Keratinocyte (primary cell): ENCODE measurements at regions not wholly inside any gene's neighbourhood (a gene's known extent, or its start where the extent isn't known, plus 50 kb on each side); places are given as distances from the start of the nearest gene placed in this dataset.

Source experiments
- DNase-seq: peaks from one replicate; pipeline ENCODE4 v3.0.0-alpha.2; 2011; ENCODE audit warnings: low read depth, missing footprints, low spot score
- FAIRE-seq: peaks from 2 replicates; lab custom pipeline; 2011; peaks lifted over from hg19 to GRCh38; lab: Jason Lieb, UNC
- H2AFZ ChIP-seq: 2 replicates; pipeline ENCODE4 v1.6.0; 2012; ENCODE audit warnings: low read length, control low read depth, inconsistent platforms; ENCODE audit not compliant: control insufficient read depth
- H3K27ac ChIP-seq: 2 replicates; pipeline ENCODE4 v1.5.1; 2011; ENCODE audit warnings: low read length; ENCODE audit not compliant: control insufficient read depth, insufficient read depth
- H3K27me3 ChIP-seq: 3 replicates; pipeline ENCODE4 v1.6.0; 2011; ENCODE audit warnings: low read length; ENCODE audit not compliant: control insufficient read depth, insufficient read depth; ENCODE audit errors: extremely low read depth
- H3K36me3 ChIP-seq, 2 experiments: 2 replicates in 1 of 2; 3 replicates in 1 of 2; pipeline ENCODE4 v1.5.1; 2011; ENCODE audit warnings: low read length in 2 of 2, mild to moderate bottlenecking in 1 of 2; ENCODE audit not compliant: control insufficient read depth in 2 of 2, insufficient read depth in 2 of 2; ENCODE audit errors: extremely low read depth in 1 of 2
- H3K4me1 ChIP-seq: 3 replicates; pipeline ENCODE4 v1.5.1; 2011; ENCODE audit warnings: low read length; ENCODE audit not compliant: control insufficient read depth, insufficient read depth; ENCODE audit errors: extremely low read depth
- H3K4me2 ChIP-seq: 3 replicates; pipeline ENCODE4 v1.6.0; 2011; ENCODE audit warnings: low read depth, low read length; ENCODE audit not compliant: control insufficient read depth, insufficient read depth; ENCODE audit errors: extremely low read depth
- H3K4me3 ChIP-seq, 3 experiments: fragments of 200-600 bp in 1 of 3; sonication (generic) in 1 of 3; 2 replicates in 2 of 3; 3 replicates in 1 of 3; pipeline ENCODE4 v1.5.1; 2011 to 2016; ENCODE audit warnings: low read length in 3 of 3, mild to moderate bottlenecking in 3 of 3, control low read depth in 2 of 3, inconsistent platforms in 1 of 3, low read depth in 1 of 3, mixed read lengths in 1 of 3, mixed run types in 1 of 3, moderate library complexity in 1 of 3; ENCODE audit not compliant: control insufficient read depth in 2 of 3, insufficient read depth in 2 of 3; ENCODE audit errors: extremely low read depth in 1 of 3
- H3K79me2 ChIP-seq: 2 replicates; pipeline ENCODE4 v1.6.0; 2012; ENCODE audit warnings: low read length; ENCODE audit not compliant: control insufficient read depth, insufficient read depth
- H3K9ac ChIP-seq: 3 replicates; pipeline ENCODE4 v1.6.0; 2011; ENCODE audit warnings: low read length; ENCODE audit not compliant: control insufficient read depth, insufficient read depth; ENCODE audit errors: extremely low read depth
- H3K9me1 ChIP-seq: 3 replicates; pipeline ENCODE4 v1.6.0; 2011; ENCODE audit warnings: low read length; ENCODE audit not compliant: control insufficient read depth, insufficient read depth; ENCODE audit errors: extremely low read depth
- H3K9me3 ChIP-seq: 2 replicates; pipeline ENCODE4 v1.5.1; 2012; ENCODE audit warnings: low read depth, low read length; ENCODE audit not compliant: control insufficient read depth
- H4K20me1 ChIP-seq: 3 replicates; pipeline ENCODE4 v1.6.0; 2011; ENCODE audit warnings: low read length; ENCODE audit not compliant: control insufficient read depth, insufficient read depth; ENCODE audit errors: extremely low read depth
- CTCF ChIP-seq, 3 experiments: IDR thresholded peaks in 1 of 3; conservative IDR thresholded peaks in 1 of 3; optimal IDR thresholded peaks in 1 of 3; 2 replicates in 2 of 3; 3 replicates in 1 of 3; pipeline versions ENCODE3 to v1.5.1; 2011; ENCODE audit warnings: low read length in 3 of 3, mild to moderate bottlenecking in 3 of 3, moderate library complexity in 2 of 3, control low read depth in 1 of 3, inconsistent platforms in 1 of 3; ENCODE audit not compliant: insufficient read depth in 2 of 3; ENCODE audit errors: extremely low read depth in 1 of 3
- EZH2 ChIP-seq: IDR thresholded peaks from one replicate; pipeline ENCODE4 v1.6.1; 2012; ENCODE audit warnings: inconsistent platforms, mild to moderate bottlenecking, low read length, moderate library complexity
- dilution Hi-C: fragments of 300-500 bp; cut with MboI; formaldehyde crosslinking; loops from one replicate; pipeline ENCODE4 v1.7.0; 2020; ENCODE audit warnings: low sequenced_read_pairs; ENCODE audit not compliant: extremely low pct_ligation_motif_present

GRCh38 chr3:177347611-177348010 is 150.3 kb upstream of the TBL1XR1 start:
- no peak for FAIRE-seq

DNA sequence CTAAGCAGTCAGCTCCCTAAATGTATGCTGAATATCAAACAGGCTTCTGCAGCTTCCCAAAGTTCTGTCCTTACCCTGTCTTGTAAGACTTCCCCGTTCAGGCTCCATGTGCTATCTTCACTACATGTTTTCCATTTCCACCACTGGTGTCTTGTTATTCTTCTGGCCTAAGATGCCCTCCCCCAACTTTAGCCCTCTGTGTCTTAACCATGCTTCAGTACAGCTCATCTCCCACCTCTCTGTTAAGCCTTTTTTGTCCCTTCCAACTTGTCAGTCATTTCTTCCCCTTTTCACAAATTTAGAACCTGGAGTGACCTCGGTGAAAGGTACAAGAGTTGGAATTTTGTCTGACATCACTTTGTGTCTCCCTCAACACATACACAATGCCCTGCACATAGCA is 151.7 kb upstream of the TBL1XR1 start:
- peaks cover 37% of the 10 kb centered on the region for H3K4me1 ChIP-seq
- no peak for DNase-seq
- no peaks in the 10 kb centered on the region for H4K20me1 ChIP-seq
- dilution Hi-C loops: no loop called here
- H3K4me2 ChIP-seq: no peak overlapping the region
- no peaks in the 10 kb centered on the region for H3K9me1 ChIP-seq
- no peak overlapping the region for H2AFZ ChIP-seq
- H3K27ac ChIP-seq: no peak overlapping the region
- no peak overlapping the region for H3K9ac ChIP-seq
- no peaks in the 10 kb centered on the region for H3K27me3 ChIP-seq
- FAIRE-seq: peak; percentile 17
- H3K79me2 ChIP-seq: no peaks in the 10 kb centered on the region
- H3K9me3 ChIP-seq: no peaks in the 10 kb centered on the region
- TF ChIP-seq CTCF (optimal IDR thresholded peaks at IDR 0.05 in 1 of 3, IDR thresholded peaks at IDR 0.05 in 1 of 3, conservative IDR thresholded peaks at IDR 0.05 in 1 of 3; ENCODE audit: extremely low read depth in 1 of 3, insufficient read depth in 2 of 3, low read length in 3 of 3) (no peak), EZH2 (no peak)
- H3K36me3 ChIP-seq: no peaks in the 10 kb centered on the region
- no peak overlapping the region for H3K4me3 ChIP-seq

More at GRCh38 chr3:177347611-177348010, 150.3 kb upstream of the TBL1XR1 start:
- Histone ChIP-seq H3K4me2 (no peak overlapping the region), H3K27ac (no peak overlapping the region), H3K9me1 (no peaks in the 10 kb centered on the region), H2AFZ (no peak overlapping the region), H3K9me3 (no peaks in the 10 kb centered on the region), H3K36me3 (no peaks in the 10 kb centered on the region), H3K4me3 (no peak overlapping the region), H4K20me1 (no peaks in the 10 kb centered on the region), H3K4me1 (peaks cover 37% of the 10 kb centered on the region), H3K79me2 (no peaks in the 10 kb centered on the region), H3K9ac (no peak overlapping the region), H3K27me3 (no peaks in the 10 kb centered on the region)
- DNase-seq: no peak
- dilution Hi-C loops: no loop called here
- no peak for TF ChIP-seq EZH2
- TF ChIP-seq CTCF (optimal IDR thresholded peaks at IDR 0.05 in 1 of 3, IDR thresholded peaks at IDR 0.05 in 1 of 3, conservative IDR thresholded peaks at IDR 0.05 in 1 of 3; ENCODE audit: extremely low read depth in 1 of 3, insufficient read depth in 2 of 3, low read length in 3 of 3): no peak
